CD1c-positive myeloid dendritic cell (primary cell): ENCODE measurements at regions not wholly inside any gene's neighbourhood (a gene's known extent, or its start where the extent isn't known, plus 50 kb on each side); places are given as distances from the start of the nearest gene placed in this dataset.

Experiments
- DNase-seq: peaks from one replicate; pipeline ENCODE4 v3.0.0-alpha.2; 2016; ENCODE audit errors: extremely low spot score

- DNase-seq, result no peak
These were observed 376.8 kb upstream of the THBS1 start for GRCh38 chr15:39204031-39204430.

- DNase-seq, result no peak
These were observed 375.8 kb upstream of the THBS1 start for GRCh38 chr15:39205081-39205480.

GRCh38 chr15:39205506-39206371, 375.1 kb upstream of the THBS1 start:
- DNase-seq, result no peak

- no peak for DNase-seq
These were observed 373.3 kb upstream of the THBS1 start for GRCh38 chr15:39207532-39208115.

GRCh38 chr15:39208187-39208586, 372.7 kb upstream of the THBS1 start:
- DNase-seq, result no peak

- DNase-seq, result no peak
These were observed 371.2 kb upstream of the THBS1 start for GRCh38 chr15:39209548-39210211.

GRCh38 chr15:39211108-39211979, 369.5 kb upstream of the THBS1 start:
- DNase-seq, result no peak

GRCh38 chr15:39213385-39213840, 367.5 kb upstream of the THBS1 start:
- DNase-seq, result no peak

GRCh38 chr15:39215015-39215414, 365.9 kb upstream of the THBS1 start:
- DNase-seq, result no peak

- no peak for DNase-seq
These were observed 364.1 kb upstream of the THBS1 start for GRCh38 chr15:39216816-39217215.

GRCh38 chr15:39219608-39220007, 361.3 kb upstream of the THBS1 start:
- DNase-seq, result no peak

GRCh38 chr15:39226169-39226937, 354.5 kb upstream of the THBS1 start:
- no peak for DNase-seq

- no peak for DNase-seq
These were observed 353.9 kb upstream of the THBS1 start for GRCh38 chr15:39227001-39227400.

- DNase-seq, result no peak
These were observed 352.0 kb upstream of the THBS1 start for GRCh38 chr15:39228889-39229288.

GRCh38 chr15:39230205-39230907, 350.5 kb upstream of the THBS1 start:
- DNase-seq, result no peak

- no peak for DNase-seq
These were observed 350.0 kb upstream of the THBS1 start for GRCh38 chr15:39230908-39231285.

- no peak for DNase-seq
These were observed 348.4 kb upstream of the THBS1 start for GRCh38 chr15:39232512-39232911.

GRCh38 chr15:39235084-39235795, 345.6 kb upstream of the THBS1 start:
- DNase-seq, result no peak

GRCh38 chr15:39236375-39236774, 344.5 kb upstream of the THBS1 start:
- DNase-seq, result no peak

GRCh38 chr15:39238443-39238842, 342.4 kb upstream of the THBS1 start:
- no peak for DNase-seq
